ENCODE measurements at regions not wholly inside any gene's neighbourhood (a gene's known extent, or its start where the extent isn't known, plus 50 kb on each side); places are given as distances from the start of the nearest gene placed in this dataset.

DNA sequence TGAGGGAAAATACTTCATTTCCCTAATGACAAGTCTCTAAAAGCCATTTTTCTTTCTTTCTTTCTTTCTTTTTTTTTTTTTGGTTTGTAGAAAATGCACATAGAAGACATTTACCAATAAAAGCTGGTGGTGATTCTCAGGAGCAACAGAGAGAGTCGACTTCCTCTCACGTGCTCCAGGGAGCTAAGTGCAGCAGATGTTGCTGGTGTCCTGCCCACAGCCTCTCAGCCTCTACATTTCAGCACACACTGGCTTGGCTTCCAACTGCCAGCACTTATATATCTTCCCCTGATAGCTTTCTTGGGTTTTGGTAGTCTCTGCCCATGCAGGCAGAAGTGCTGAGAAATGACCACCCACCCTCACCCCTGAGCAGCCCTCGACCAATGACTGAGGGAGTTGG lies 58.4 kb upstream of the MARCHF10 start:
- DNase-seq (ENCODE audit: extremely low spot score, unreplicated experiment): no peak
- no peaks in the 10 kb centered on the region for H3K27me3 Mint-ChIP-seq
- H3K4me3 Mint-ChIP-seq: no peak overlapping the region
- peaks cover 30% of the 10 kb centered on the region for H3K4me1 Mint-ChIP-seq (ENCODE audit: unreplicated experiment)
- TF ChIP-seq, protein P1, sequence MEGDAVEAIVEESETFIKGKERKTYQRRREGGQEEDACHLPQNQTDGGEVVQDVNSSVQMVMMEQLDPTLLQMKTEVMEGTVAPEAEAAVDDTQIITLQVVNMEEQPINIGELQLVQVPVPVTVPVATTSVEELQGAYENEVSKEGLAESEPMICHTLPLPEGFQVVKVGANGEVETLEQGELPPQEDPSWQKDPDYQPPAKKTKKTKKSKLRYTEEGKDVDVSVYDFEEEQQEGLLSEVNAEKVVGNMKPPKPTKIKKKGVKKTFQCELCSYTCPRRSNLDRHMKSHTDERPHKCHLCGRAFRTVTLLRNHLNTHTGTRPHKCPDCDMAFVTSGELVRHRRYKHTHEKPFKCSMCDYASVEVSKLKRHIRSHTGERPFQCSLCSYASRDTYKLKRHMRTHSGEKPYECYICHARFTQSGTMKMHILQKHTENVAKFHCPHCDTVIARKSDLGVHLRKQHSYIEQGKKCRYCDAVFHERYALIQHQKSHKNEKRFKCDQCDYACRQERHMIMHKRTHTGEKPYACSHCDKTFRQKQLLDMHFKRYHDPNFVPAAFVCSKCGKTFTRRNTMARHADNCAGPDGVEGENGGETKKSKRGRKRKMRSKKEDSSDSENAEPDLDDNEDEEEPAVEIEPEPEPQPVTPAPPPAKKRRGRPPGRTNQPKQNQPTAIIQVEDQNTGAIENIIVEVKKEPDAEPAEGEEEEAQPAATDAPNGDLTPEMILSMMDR (conservative IDR thresholded peaks at IDR 0.05): no peak
- peaks cover 8% of the 10 kb centered on the region for H3K9me3 Mint-ChIP-seq
- no peaks in the 10 kb centered on the region for H3K36me3 Mint-ChIP-seq
- no peak overlapping the region for H3K27ac Mint-ChIP-seq

DNA sequence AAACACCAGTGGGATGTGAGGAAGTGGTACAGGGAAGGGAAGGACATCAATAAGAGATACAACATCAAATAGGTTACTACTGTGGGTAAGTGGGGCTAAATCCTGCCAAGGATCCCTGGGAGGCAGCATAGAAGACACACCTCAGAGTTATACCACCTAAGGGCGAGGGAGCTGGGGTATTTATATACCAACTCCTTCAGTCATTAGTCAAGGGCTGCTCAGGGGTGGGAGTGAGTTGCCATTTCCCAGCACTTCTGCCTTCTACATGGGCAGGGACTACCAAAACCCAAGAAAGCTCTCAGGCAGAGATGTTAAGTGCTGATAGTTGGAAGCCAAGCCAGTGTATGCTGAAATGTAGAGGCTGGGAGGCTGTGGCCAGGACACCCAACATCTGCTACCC lies 57.5 kb upstream of the MARCHF10 start:
- Mint-ChIP-seq H3K27me3 (no peaks in the 10 kb centered on the region), H3K36me3 (no peaks in the 10 kb centered on the region), H3K4me3 (no peak overlapping the region), H3K9me3 (peaks cover 8% of the 10 kb centered on the region), H3K4me1 (ENCODE audit: unreplicated experiment) (peaks cover 34% of the 10 kb centered on the region), H3K27ac (no peak overlapping the region)
- DNase-seq (ENCODE audit: extremely low spot score, unreplicated experiment): no peak
- TF ChIP-seq, protein P1 (conservative IDR thresholded peaks at IDR 0.05): no peak

DNA sequence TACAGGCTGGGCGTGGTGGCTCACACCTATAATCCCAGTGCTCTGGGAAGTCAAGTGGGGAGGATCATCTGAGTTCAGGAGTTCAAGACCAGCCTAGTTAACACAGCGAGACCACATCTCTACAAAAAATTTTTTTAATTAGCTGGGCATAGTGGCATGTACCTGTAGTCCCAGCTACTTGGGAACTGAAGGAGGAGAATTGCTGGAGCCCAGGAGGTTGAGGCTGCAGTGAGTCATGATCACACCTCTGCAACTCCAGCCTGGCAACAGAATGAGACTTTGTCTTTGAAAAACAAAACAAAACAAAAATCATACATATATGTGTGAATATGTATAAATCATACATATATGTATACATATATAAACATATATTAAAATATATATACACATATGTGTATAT lies 54.1 kb upstream of the MARCHF10 start:
- Mint-ChIP-seq H3K27ac (peak overlapping the region; percentile 88), H3K36me3 (no peaks in the 10 kb centered on the region), H3K9me3 (peaks cover 8% of the 10 kb centered on the region), H3K27me3 (no peaks in the 10 kb centered on the region), H3K4me1 (ENCODE audit: unreplicated experiment) (peaks cover 16% of the 10 kb centered on the region), H3K4me3 (no peak overlapping the region)
- no peak for DNase-seq (ENCODE audit: extremely low spot score, unreplicated experiment)
- TF ChIP-seq, protein P1 (conservative IDR thresholded peaks at IDR 0.05): no peak

DNA sequence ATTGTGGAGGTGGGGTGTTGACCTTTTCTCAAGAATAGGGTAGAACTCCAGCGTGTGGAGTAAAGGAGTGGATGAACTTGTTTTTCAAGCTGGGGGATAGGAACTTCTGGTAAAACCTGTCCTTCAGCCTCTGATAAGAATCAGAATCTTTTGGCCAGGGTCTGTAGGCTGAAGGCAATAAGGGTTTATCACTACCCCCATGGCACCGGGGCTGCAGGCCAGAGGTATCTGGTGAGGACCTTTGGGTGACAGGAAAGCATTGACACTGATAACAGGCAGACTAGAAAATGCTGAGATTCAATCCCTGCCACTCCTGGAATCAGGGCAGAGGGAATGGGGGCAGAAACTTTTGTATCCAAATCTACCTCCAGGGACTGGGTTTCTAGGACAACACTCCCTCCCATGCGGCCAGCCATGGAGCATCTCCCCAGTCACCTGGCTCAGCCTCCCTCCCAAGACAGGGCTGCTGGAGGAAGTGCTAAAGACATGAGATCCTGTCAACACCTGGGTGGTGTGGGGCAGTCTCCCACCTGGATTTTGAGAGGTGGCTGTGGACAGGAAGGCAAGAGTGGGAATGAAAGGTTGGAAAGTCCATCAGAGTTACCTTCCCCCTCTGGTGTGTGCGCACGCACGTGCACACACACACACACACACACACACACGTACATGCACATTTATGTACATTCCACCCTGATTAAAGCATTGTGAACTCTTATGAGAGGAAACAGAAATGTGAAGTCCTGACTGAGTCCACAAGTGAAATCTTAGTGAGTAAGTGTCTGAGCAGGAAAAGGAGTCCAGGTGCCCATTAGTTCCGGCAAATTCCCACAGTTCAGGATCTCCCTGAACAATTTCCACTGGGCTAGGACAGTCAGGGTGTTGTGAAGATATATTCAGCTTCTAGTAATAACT lies 53.1 kb upstream of the MARCHF10 start:
- TF ChIP-seq, protein P1 (conservative IDR thresholded peaks at IDR 0.05): no peak
- peaks cover 8% of the 10 kb centered on the region for H3K9me3 Mint-ChIP-seq
- no peaks in the 10 kb centered on the region for H3K27me3 Mint-ChIP-seq
- no peaks in the 10 kb centered on the region for H3K36me3 Mint-ChIP-seq
- peak overlapping the region; percentile 79 for H3K4me3 Mint-ChIP-seq
- DNase-seq (ENCODE audit: extremely low spot score, unreplicated experiment): no peak
- H3K4me1 Mint-ChIP-seq (ENCODE audit: unreplicated experiment): peaks cover 18% of the 10 kb centered on the region
- H3K27ac Mint-ChIP-seq: peak overlapping the region; percentile 88

DNA sequence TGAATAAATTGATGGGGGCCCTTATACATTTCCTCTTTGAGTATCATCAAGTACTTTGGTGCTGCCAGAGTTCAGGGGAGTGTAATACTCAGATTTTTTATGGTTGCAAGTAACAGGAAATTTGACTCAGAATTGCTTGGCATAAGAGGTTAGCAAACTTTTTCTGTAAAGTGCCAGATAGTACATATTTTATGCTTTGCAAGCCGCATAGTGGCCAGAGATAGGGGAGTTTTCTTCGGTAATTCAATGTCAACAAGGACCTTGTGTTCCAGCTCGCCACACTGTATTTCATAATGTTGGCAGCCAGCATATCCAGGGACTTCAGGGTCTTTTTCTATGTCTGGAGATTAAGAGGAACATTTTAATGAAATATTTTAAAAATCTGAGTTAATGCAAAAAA lies 51.0 kb upstream of the MARCHF10 start:
- Mint-ChIP-seq H3K4me3 (no peak overlapping the region), H3K4me1 (ENCODE audit: unreplicated experiment) (peaks cover 37% of the 10 kb centered on the region), H3K27me3 (no peaks in the 10 kb centered on the region), H3K27ac (no peak overlapping the region), H3K9me3 (peaks cover 4% of the 10 kb centered on the region), H3K36me3 (no peaks in the 10 kb centered on the region)
- TF ChIP-seq, protein P1 (conservative IDR thresholded peaks at IDR 0.05): no peak
- DNase-seq (ENCODE audit: extremely low spot score, unreplicated experiment): no peak

Data from type B pancreatic cell (in vitro differentiated cells).